ENCODE measurements at regions not wholly inside any gene's neighbourhood (a gene's known extent, or its start where the extent isn't known, plus 50 kb on each side); places are given as distances from the start of the nearest gene placed in this dataset.

DNA sequence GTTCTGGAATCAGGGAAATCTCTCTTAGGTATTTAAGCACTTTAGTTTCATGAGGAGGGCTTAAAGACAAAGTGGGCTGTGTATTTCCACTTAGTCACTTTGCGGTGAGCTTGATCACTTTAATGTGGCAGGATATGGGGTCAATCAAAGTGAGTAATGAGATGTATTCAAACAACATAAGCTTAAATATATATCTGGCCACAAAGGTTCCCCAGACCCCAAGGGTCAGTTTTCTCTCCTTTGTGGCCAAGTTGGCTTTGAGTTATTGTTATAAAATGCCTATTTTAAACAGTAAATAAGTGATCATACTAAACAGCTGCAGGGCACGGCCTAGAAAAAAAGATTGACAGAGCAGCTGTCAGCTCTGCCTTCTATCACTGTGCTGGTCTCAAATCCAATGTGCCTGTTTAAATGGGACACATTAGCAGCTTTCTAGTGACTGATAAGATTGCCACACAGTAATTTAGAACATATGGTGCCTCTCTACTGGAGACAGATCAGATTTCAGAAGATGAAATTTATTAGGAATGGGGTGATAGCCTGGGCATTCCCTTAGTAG lies 363.9 kb downstream of the AGTPBP1 start:
- H3K9me3 Mint-ChIP-seq (ENCODE audit: unreplicated experiment): no peaks in the 10 kb centered on the region
- H3K36me3 Mint-ChIP-seq (ENCODE audit: insufficient read depth, unreplicated experiment): no peaks in the 10 kb centered on the region
- no peak overlapping the region for H3K4me3 Mint-ChIP-seq (ENCODE audit: unreplicated experiment)
- H3K4me1 Mint-ChIP-seq (ENCODE audit: insufficient read depth, unreplicated experiment): no peaks in the 10 kb centered on the region
- CTCF ChIA-PET: interaction anchor here (0.6 kb wide), 1 partner anchor 24 kb away, joined by 3 read pairs; no protein-coding TSS in a partner anchor
- POLR2A ChIA-PET: no interaction called here
- no TSS peak for BruUV-seq (replicated peaks)
- intact Hi-C loops (cut with micrococcal nuclease): no loop called here
- TF ChIP-seq, protein P1, sequence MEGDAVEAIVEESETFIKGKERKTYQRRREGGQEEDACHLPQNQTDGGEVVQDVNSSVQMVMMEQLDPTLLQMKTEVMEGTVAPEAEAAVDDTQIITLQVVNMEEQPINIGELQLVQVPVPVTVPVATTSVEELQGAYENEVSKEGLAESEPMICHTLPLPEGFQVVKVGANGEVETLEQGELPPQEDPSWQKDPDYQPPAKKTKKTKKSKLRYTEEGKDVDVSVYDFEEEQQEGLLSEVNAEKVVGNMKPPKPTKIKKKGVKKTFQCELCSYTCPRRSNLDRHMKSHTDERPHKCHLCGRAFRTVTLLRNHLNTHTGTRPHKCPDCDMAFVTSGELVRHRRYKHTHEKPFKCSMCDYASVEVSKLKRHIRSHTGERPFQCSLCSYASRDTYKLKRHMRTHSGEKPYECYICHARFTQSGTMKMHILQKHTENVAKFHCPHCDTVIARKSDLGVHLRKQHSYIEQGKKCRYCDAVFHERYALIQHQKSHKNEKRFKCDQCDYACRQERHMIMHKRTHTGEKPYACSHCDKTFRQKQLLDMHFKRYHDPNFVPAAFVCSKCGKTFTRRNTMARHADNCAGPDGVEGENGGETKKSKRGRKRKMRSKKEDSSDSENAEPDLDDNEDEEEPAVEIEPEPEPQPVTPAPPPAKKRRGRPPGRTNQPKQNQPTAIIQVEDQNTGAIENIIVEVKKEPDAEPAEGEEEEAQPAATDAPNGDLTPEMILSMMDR (IDR thresholded peaks at IDR 0.05; ENCODE audit: unreplicated experiment): no peak
- H3K27ac Mint-ChIP-seq (ENCODE audit: low read depth, unreplicated experiment): no peak overlapping the region
- DNase-seq (ENCODE audit: unreplicated experiment): no peak
- H3K27me3 Mint-ChIP-seq (ENCODE audit: insufficient read depth, unreplicated experiment): peaks cover 9% of the 10 kb centered on the region

DNA sequence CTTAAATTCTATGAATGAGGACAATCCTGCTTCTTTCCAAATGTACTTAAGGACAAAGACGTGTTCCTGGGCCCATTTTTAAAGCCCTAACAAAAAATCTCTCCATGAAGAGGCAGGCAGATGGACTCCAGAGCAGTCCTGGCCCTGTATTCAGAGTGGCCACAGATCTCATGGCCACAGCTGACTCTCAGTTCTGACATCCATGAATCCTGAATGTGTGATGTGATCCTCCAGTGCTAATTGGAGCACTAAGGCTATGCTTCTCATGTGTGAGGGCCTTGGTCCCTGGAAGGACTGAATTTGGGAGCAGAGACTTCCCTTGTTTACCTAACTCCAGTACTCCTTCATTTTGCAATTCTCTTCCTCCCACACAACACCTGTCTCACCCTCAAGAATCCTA lies 373.0 kb downstream of the AGTPBP1 start:
- intact Hi-C loops (cut with micrococcal nuclease): no loop called here

DNA sequence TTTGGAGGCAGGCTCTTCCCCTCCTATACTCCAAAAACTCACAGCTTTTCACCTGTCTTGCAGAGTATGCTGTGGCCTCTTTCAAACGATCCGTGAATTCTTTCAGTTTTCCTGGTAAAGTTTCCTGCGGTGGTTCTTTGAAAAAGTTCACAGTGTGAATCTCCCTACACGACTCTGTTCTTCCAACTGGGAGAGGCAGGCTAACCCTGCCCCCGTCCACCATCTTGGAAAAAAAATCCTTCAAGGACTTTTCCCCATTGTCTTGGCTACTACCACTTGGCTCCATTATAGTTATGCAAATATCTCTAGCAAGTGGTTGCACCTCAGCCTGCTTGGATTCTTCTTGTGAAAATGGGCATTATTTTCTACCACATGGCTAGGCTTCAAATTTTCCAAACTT lies 382.6 kb downstream of the AGTPBP1 start:
- no TSS peak for BruUV-seq (replicated peaks)
- Mint-ChIP-seq H3K9me3 (ENCODE audit: unreplicated experiment) (peaks cover 7% of the 10 kb centered on the region), H3K4me1 (ENCODE audit: insufficient read depth, unreplicated experiment) (peaks cover 5% of the 10 kb centered on the region), H3K4me3 (ENCODE audit: unreplicated experiment) (no peak overlapping the region), H3K27ac (ENCODE audit: low read depth, unreplicated experiment) (no peak overlapping the region), H3K27me3 (ENCODE audit: insufficient read depth, unreplicated experiment) (peaks cover 19% of the 10 kb centered on the region), H3K36me3 (ENCODE audit: insufficient read depth, unreplicated experiment) (no peaks in the 10 kb centered on the region)
- ChIA-PET POLR2A (interaction anchor here (0.6 kb wide), 1 partner anchor 1144 kb away, joined by 3 read pairs; no protein-coding TSS in a partner anchor), CTCF (interaction anchor here (1.2 kb wide), 1 partner anchor 19 kb away, joined by 3 read pairs; no protein-coding TSS in a partner anchor)
- intact Hi-C loops (cut with micrococcal nuclease): no loop called here
- DNase-seq (ENCODE audit: unreplicated experiment): no peak
- TF ChIP-seq, protein P1 (IDR thresholded peaks at IDR 0.05; ENCODE audit: unreplicated experiment): no peak

More for the DNA sequence above, 373.0 kb downstream of the AGTPBP1 start:
- Mint-ChIP-seq H3K4me3 (ENCODE audit: unreplicated experiment) (no peak overlapping the region), H3K36me3 (ENCODE audit: insufficient read depth, unreplicated experiment) (no peaks in the 10 kb centered on the region), H3K4me1 (ENCODE audit: insufficient read depth, unreplicated experiment) (no peaks in the 10 kb centered on the region), H3K27ac (ENCODE audit: low read depth, unreplicated experiment) (no peak overlapping the region), H3K27me3 (ENCODE audit: insufficient read depth, unreplicated experiment) (no peaks in the 10 kb centered on the region), H3K9me3 (ENCODE audit: unreplicated experiment) (no peaks in the 10 kb centered on the region)
- no peak for DNase-seq (ENCODE audit: unreplicated experiment)
- TF ChIP-seq, protein P1 (IDR thresholded peaks at IDR 0.05; ENCODE audit: unreplicated experiment): no peak
- POLR2A ChIA-PET: no interaction called here
- CTCF ChIA-PET: interaction anchor here (0.6 kb wide), 1 partner anchor 57 kb away, joined by 3 read pairs; no protein-coding TSS in a partner anchor
- BruUV-seq (replicated peaks): no TSS peak

DNA sequence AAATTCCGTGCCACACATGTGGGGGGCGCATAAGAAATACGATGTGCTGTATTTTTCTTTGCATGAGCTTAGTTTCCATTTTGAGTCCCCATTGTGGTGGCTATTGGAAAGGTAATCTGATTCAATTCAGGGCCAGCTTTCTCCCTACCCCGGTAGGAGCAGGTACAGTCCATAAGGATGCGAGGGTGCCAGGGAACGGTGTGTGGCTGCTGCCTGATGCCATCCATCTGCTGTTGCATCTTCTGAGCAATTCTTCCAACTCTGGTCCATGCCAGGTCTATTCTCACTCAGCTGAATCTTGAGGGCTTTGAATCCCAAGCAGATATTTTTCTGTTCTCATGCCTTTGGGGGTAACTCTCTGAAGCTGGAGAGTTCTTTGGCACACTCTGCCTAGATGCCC lies 392.7 kb downstream of the AGTPBP1 start:
- intact Hi-C loops (cut with micrococcal nuclease): no loop called here
- H3K9me3 Mint-ChIP-seq (ENCODE audit: unreplicated experiment): no peaks in the 10 kb centered on the region
- no TSS peak for BruUV-seq (replicated peaks)
- H3K27me3 Mint-ChIP-seq (ENCODE audit: insufficient read depth, unreplicated experiment): no peaks in the 10 kb centered on the region
- no peaks in the 10 kb centered on the region for H3K36me3 Mint-ChIP-seq (ENCODE audit: insufficient read depth, unreplicated experiment)
- H3K27ac Mint-ChIP-seq (ENCODE audit: low read depth, unreplicated experiment): no peak overlapping the region
- DNase-seq (ENCODE audit: unreplicated experiment): no peak
- ChIA-PET CTCF (interaction anchor here (0.6 kb wide), 1 partner anchor 61 kb away, joined by 3 read pairs; no protein-coding TSS in a partner anchor), POLR2A (no interaction called here)
- TF ChIP-seq, protein P1 (IDR thresholded peaks at IDR 0.05; ENCODE audit: unreplicated experiment): no peak
- no peaks in the 10 kb centered on the region for H3K4me1 Mint-ChIP-seq (ENCODE audit: insufficient read depth, unreplicated experiment)
- no peak overlapping the region for H3K4me3 Mint-ChIP-seq (ENCODE audit: unreplicated experiment)

Data from MCF 10A (cell line).